SU-DHL-6 (cell line): ENCODE measurements at regions not wholly inside any gene's neighbourhood (a gene's known extent, or its start where the extent isn't known, plus 50 kb on each side); places are given as distances from the start of the nearest gene placed in this dataset.

Source experiments
- EZH2phosphoT487 ChIP-seq: fragments of 200-600 bp; sonication (generic), shearing (Covaris generic); conservative IDR thresholded peaks from 2 replicates; pipeline ENCODE4 v1.6.1; 2018; ENCODE audit warnings: mild to moderate bottlenecking, antibody characterized with exemption, low read length, moderate library complexity, mixed read lengths
- TF ChIP-seq, protein P1 (sequence below): fragments of 200-600 bp; sonication (generic); IDR thresholded peaks from one replicate; pipeline ENCODE4 v1.5.1; 2017; ENCODE audit warnings: antibody characterized with exemption, mild to moderate bottlenecking, low read length, moderate library complexity; ENCODE audit not compliant: insufficient read depth, poor library complexity, severe bottlenecking

DNA sequence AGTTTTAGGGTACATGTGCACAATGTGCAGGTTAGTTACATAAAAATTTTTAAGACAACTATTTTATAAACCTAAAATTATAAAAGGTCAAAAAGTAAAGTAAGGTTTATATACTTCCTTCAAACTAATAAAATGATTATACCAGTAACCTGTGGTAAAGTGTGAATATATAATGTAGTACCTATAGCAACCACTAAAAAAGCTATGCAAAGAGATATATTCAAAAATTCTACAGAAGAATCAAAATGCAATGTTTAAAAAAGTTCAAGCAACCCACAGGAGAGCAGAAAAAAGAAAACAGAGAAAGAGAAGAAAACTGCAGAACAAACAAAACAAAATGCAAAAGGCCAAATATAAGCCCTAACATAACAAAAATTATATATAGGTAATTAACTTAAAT, 379.5 kb upstream of the GALNTL6 start:
- TF ChIP-seq, protein P1, sequence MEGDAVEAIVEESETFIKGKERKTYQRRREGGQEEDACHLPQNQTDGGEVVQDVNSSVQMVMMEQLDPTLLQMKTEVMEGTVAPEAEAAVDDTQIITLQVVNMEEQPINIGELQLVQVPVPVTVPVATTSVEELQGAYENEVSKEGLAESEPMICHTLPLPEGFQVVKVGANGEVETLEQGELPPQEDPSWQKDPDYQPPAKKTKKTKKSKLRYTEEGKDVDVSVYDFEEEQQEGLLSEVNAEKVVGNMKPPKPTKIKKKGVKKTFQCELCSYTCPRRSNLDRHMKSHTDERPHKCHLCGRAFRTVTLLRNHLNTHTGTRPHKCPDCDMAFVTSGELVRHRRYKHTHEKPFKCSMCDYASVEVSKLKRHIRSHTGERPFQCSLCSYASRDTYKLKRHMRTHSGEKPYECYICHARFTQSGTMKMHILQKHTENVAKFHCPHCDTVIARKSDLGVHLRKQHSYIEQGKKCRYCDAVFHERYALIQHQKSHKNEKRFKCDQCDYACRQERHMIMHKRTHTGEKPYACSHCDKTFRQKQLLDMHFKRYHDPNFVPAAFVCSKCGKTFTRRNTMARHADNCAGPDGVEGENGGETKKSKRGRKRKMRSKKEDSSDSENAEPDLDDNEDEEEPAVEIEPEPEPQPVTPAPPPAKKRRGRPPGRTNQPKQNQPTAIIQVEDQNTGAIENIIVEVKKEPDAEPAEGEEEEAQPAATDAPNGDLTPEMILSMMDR = no peak
- TF ChIP-seq EZH2phosphoT487 = no peak
